EH (cell line): ENCODE measurements at regions not wholly inside any gene's neighbourhood (a gene's known extent, or its start where the extent isn't known, plus 50 kb on each side); places are given as distances from the start of the nearest gene placed in this dataset.

ENCODE experiments used
- DNase-seq: peaks from one replicate; pipeline ENCODE4 v3.0.0-alpha.2; 2015; ENCODE audit warnings: low read depth

GRCh38 chr5:2142456-2142954, 259.8 kb upstream of the IRX4 start:
- no peak for DNase-seq

GRCh38 chr5:2141254-2142000, 258.7 kb upstream of the IRX4 start:
- DNase-seq = no peak

- no peak for DNase-seq
These were observed 257.9 kb upstream of the IRX4 start for GRCh38 chr5:2140501-2141175.

- DNase-seq = no peak
These were observed 256.8 kb upstream of the IRX4 start for GRCh38 chr5:2139478-2139877.

GRCh38 chr5:2138896-2139295, 256.2 kb upstream of the IRX4 start:
- DNase-seq = no peak

GRCh38 chr5:2137444-2138050, 254.8 kb upstream of the IRX4 start:
- DNase-seq = no peak

GRCh38 chr5:2136728-2137333, 254.1 kb upstream of the IRX4 start:
- DNase-seq = no peak

GRCh38 chr5:2135833-2136232, 253.1 kb upstream of the IRX4 start:
- DNase-seq = no peak

- DNase-seq = no peak
These were observed 252.6 kb upstream of the IRX4 start for GRCh38 chr5:2135354-2135753.

GRCh38 chr5:2134543-2135292, 252.0 kb upstream of the IRX4 start:
- no peak for DNase-seq

GRCh38 chr5:2133936-2134335, 251.2 kb upstream of the IRX4 start:
- DNase-seq = no peak

GRCh38 chr5:2133080-2133479, 250.4 kb upstream of the IRX4 start:
- DNase-seq = no peak

- DNase-seq = no peak
These were observed 249.7 kb upstream of the IRX4 start for GRCh38 chr5:2132497-2132847.

- no peak for DNase-seq
These were observed 249.2 kb upstream of the IRX4 start for GRCh38 chr5:2131826-2132496.

GRCh38 chr5:2131196-2131595, 248.5 kb upstream of the IRX4 start:
- no peak for DNase-seq

GRCh38 chr5:2130361-2130760, 247.6 kb upstream of the IRX4 start:
- no peak for DNase-seq

- no peak for DNase-seq
These were observed 247.0 kb upstream of the IRX4 start for GRCh38 chr5:2129568-2130272.

- no peak for DNase-seq
These were observed 246.1 kb upstream of the IRX4 start for GRCh38 chr5:2128686-2129355.

- no peak for DNase-seq
These were observed 243.8 kb upstream of the IRX4 start for GRCh38 chr5:2126512-2126911.

- DNase-seq = no peak
These were observed 243.2 kb upstream of the IRX4 start for GRCh38 chr5:2125901-2126265.
